SK-N-SH (cell line): ENCODE measurements at regions not wholly inside any gene's neighbourhood (a gene's known extent, or its start where the extent isn't known, plus 50 kb on each side); places are given as distances from the start of the nearest gene placed in this dataset.
A peak's percentile ranks its signal among the peaks of the same experiment; 100 is the strongest.

Experiments
- CTCF ChIA-PET: fragments of 300-600, 350-600 bp; formaldehyde crosslinking; extraction: SDS; loops from one replicate; lab custom pipeline; 2021; lab: Yijun Ruan, JAX
- POLR2A ChIA-PET: fragments of 350-600 bp; sonication (Branson Sonifier 250); formaldehyde crosslinking; extraction: SDS; loops from one replicate; lab custom pipeline; 2020; ENCODE audit warnings: antibody characterized with exemption, inconsistent platforms; lab: Yijun Ruan, JAX
- DNase-seq: peaks from one replicate; pipeline ENCODE4 v3.0.0; 2012
- H2AFZ ChIP-seq: fragments of 200-600 bp; sonication (generic); 2 replicates; pipeline ENCODE4 v1.8.1; 2016; ENCODE audit warnings: antibody characterized with exemption, mild to moderate bottlenecking, low read depth
- H3F3A ChIP-seq: fragments of 200-600 bp; sonication (generic); replicated peaks from 2 replicates; pipeline ENCODE3; 2016; ENCODE audit warnings: antibody characterized with exemption, mild to moderate bottlenecking; ENCODE audit not compliant: insufficient read depth
- H3K27ac ChIP-seq, 2 experiments: fragments of 200-500 bp in 1 of 2; fragments of 200-600 bp in 1 of 2; sonication (Bioruptor generic) in 1 of 2; sonication (generic), shearing (Covaris generic) in 1 of 2; 2 replicates each; pipeline versions ENCODE4 v1.5.1 to v1.6.1; 2014 to 2016; ENCODE audit warnings: low read depth in 2 of 2, inconsistent platforms in 1 of 2, low read length in 1 of 2, mild to moderate bottlenecking in 1 of 2, mixed read lengths in 1 of 2
- H3K27me3 ChIP-seq: fragments of 200-600 bp; sonication (generic), shearing (Covaris generic); 2 replicates; pipeline ENCODE4 v1.6.1; 2016; ENCODE audit warnings: mixed run types; ENCODE audit not compliant: insufficient read depth
- H3K36me3 ChIP-seq, 2 experiments: fragments of 200-500 bp in 1 of 2; fragments of 200-600 bp in 1 of 2; sonication (Bioruptor generic) in 1 of 2; sonication (generic) in 1 of 2; replicated peaks in 1 of 2; 2 replicates each; pipeline versions ENCODE3 to v1.5.1; 2014 to 2016; ENCODE audit warnings: low read length in 1 of 2, mild to moderate bottlenecking in 1 of 2; ENCODE audit not compliant: insufficient read depth in 2 of 2, control insufficient read depth in 1 of 2
- H3K4me1 ChIP-seq, 2 experiments: fragments of 200-500 bp in 1 of 2; fragments of 200-600 bp in 1 of 2; sonication (Bioruptor generic) in 1 of 2; sonication (generic), shearing (Covaris generic) in 1 of 2; 2 replicates each; pipeline versions ENCODE4 v1.5.1 to v1.6.1; 2014 to 2016; ENCODE audit warnings: low read depth in 1 of 2, low read length in 1 of 2, mixed run types in 1 of 2; ENCODE audit not compliant: insufficient read depth in 2 of 2, control insufficient read depth in 1 of 2
- H3K4me2 ChIP-seq: fragments of 200-600 bp; sonication (generic), shearing (Covaris generic); 2 replicates; pipeline ENCODE4 v1.6.1; 2017; ENCODE audit warnings: mixed run types
- H3K4me3 ChIP-seq, 2 experiments: fragments of 200-500 bp in 1 of 2; fragments of 200-600 bp in 1 of 2; sonication (Bioruptor generic) in 1 of 2; sonication (generic), shearing (Covaris generic) in 1 of 2; 2 replicates each; pipeline versions ENCODE4 v1.5.1 to v1.8.1; 2014 to 2016; ENCODE audit warnings: low read depth in 2 of 2, inconsistent platforms in 1 of 2, low read length in 1 of 2, mild to moderate bottlenecking in 1 of 2, mixed read lengths in 1 of 2, moderate library complexity in 1 of 2
- H3K79me2 ChIP-seq: fragments of 200-600 bp; sonication (generic); 2 replicates; pipeline ENCODE4 v1.8.1; 2017; ENCODE audit warnings: mild to moderate bottlenecking; ENCODE audit not compliant: insufficient read depth
- H3K9ac ChIP-seq: fragments of 200-600 bp; sonication (generic); 2 replicates; pipeline ENCODE4 v1.6.1; 2017; ENCODE audit warnings: mixed run types
- H3K9me2 ChIP-seq: fragments of 200-600 bp; sonication (generic); 2 replicates; pipeline ENCODE4 v1.6.1; 2017; ENCODE audit warnings: mixed run types
- H3K9me3 ChIP-seq: fragments of 200-600 bp; sonication (generic); 2 replicates; pipeline ENCODE4 v1.6.1; 2017; ENCODE audit warnings: mixed run types, mild to moderate bottlenecking, moderate library complexity
- H4K20me1 ChIP-seq: fragments of 200-600 bp; sonication (generic); 2 replicates; pipeline ENCODE4 v1.6.1; 2017; ENCODE audit warnings: mild to moderate bottlenecking, mixed run types; ENCODE audit not compliant: insufficient read depth
- EP300 ChIP-seq, 2 experiments: IDR thresholded peaks; 2 replicates each; pipeline versions ENCODE4 v1.4.0 to v1.6.1; 2012; ENCODE audit warnings: borderline replicate concordance in 1 of 2, low read depth in 1 of 2, low read length in 1 of 2
- FOSL2 ChIP-seq: IDR thresholded peaks from 2 replicates; pipeline ENCODE4 v1.4.0; 2012; ENCODE audit warnings: low read depth, mild to moderate bottlenecking, moderate library complexity, borderline replicate concordance
- FOXJ3 ChIP-seq: sonication (generic); formaldehyde crosslinking; IDR thresholded peaks from 2 replicates; pipeline ENCODE4 v1.5.1; 2020; ENCODE audit warnings: mild to moderate bottlenecking, missing genetic modification reagents
- FOXM1 ChIP-seq: IDR thresholded peaks from 2 replicates; pipeline ENCODE4 v1.4.0; 2012; ENCODE audit warnings: low read depth, mild to moderate bottlenecking
- GATA2 ChIP-seq: sonication (generic); formaldehyde crosslinking; IDR thresholded peaks from 2 replicates; pipeline ENCODE4 v1.5.0; 2020; ENCODE audit warnings: mild to moderate bottlenecking, missing genetic modification reagents
- MAX ChIP-seq: IDR thresholded peaks from 2 replicates; pipeline ENCODE4 v1.4.0; 2012; ENCODE audit warnings: low read depth
- NRF1 ChIP-seq: IDR thresholded peaks from 2 replicates; pipeline ENCODE4 v1.6.1; 2012; ENCODE audit warnings: low read depth, mild to moderate bottlenecking, low read length
- RCOR1 ChIP-seq: fragments of 150-350 bp; IDR thresholded peaks from 2 replicates; pipeline ENCODE4 v1.6.1; 2017; ENCODE audit warnings: antibody characterized with exemption, low read length
- USF1 ChIP-seq: IDR thresholded peaks from 2 replicates; pipeline ENCODE4 v1.4.0; 2012; ENCODE audit warnings: low read depth, borderline replicate concordance
- WGBS: methylation state at CpG from one replicate; pipeline ENCODE4 v1.1.6; 2017; ENCODE audit warnings: low lambda C conversion rate; 5-methylcytosine and 5-hydroxymethylcytosine counted together
- TF ChIP-seq, protein P1 (sequence below): IDR thresholded peaks from 2 replicates; pipeline ENCODE4 v1.4.0; 2012; ENCODE audit warnings: low read depth, borderline replicate concordance
- TF ChIP-seq, protein P2 (sequence below): fragments of 200-600 bp; sonication (generic); IDR thresholded peaks from 2 replicates; pipeline ENCODE4 v1.6.1; 2017; ENCODE audit warnings: antibody characterized with exemption, mild to moderate bottlenecking, moderate library complexity
- TF ChIP-seq, protein P3 (sequence below): fragments of 150-350 bp; IDR thresholded peaks from 2 replicates; pipeline ENCODE4 v1.6.1; 2017; ENCODE audit warnings: antibody characterized with exemption, low read length, low read depth, borderline replicate concordance

GRCh38 chr17:22695228-22695619 lies 1002.9 kb downstream of the KCNJ18 start:
- ChIA-PET CTCF (interaction anchor here (1.0 to 3.1 kb wide), 11 partner anchors 8 to 36 kb away, joined by 3 to 36 read pairs (median 4); no protein-coding TSS in a partner anchor), POLR2A (no interaction called here)

DNA sequence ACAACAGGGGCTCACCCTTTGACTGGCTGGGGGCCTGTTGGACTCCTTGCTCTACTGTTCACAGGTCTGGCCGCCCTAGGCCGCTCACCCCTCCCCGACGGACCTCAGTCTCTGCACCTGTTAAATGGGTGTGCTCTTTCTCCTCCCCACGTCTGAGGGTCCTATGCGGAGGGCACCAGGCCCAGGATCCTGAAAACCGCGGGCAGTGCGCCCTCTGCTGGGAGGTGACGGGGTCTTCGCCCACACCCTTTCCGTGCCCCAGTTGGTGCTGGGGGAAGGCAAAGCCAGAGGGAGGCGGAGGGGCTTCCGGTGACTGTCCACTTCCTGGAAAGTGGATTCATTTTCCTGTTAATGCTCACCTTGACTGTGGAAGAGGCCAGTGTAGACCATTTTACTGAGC lies 1010.9 kb downstream of the KCNJ18 start:
- Histone ChIP-seq H3K9ac (no peak overlapping the region), H3K36me3 (no peaks in the 10 kb centered on the region), H3K9me2 (no peaks in the 10 kb centered on the region), H3F3A (no peaks in the 10 kb centered on the region), H3K4me3 (no peak overlapping the region), H4K20me1 (no peaks in the 10 kb centered on the region), H3K27ac (no peak overlapping the region), H3K4me2 (no peak overlapping the region; the same call in 1 of the 2 replicates), H3K27me3 (peaks cover 5% of the 10 kb centered on the region; the same call in 1 of the 2 replicates), H3K4me1 (no peaks in the 10 kb centered on the region; a peak in 1 of 4 replicates), H3K79me2 (no peaks in the 10 kb centered on the region), H2AFZ (no peak overlapping the region), H3K9me3 (no peaks in the 10 kb centered on the region)
- 24% methylated on average over 8 of the region's 14 CpGs for WGBS
- DNase-seq = peak; percentile 58
- POLR2A ChIA-PET = no interaction called here
- CTCF ChIA-PET = interaction anchor here (1.1 to 1.8 kb wide), 2 partner anchors 23 kb away, joined by 4 to 8 read pairs; no protein-coding TSS in a partner anchor
- TF ChIP-seq FOXJ3 (no peak), FOXM1 (no peak), USF1 (no peak), RCOR1 (no peak), EP300 (IDR thresholded peaks at IDR 0.05; ENCODE audit: borderline replicate concordance in 1 of 2, low read depth in 1 of 2, low read length in 1 of 2) (no peak)
- TF ChIP-seq, protein P1, sequence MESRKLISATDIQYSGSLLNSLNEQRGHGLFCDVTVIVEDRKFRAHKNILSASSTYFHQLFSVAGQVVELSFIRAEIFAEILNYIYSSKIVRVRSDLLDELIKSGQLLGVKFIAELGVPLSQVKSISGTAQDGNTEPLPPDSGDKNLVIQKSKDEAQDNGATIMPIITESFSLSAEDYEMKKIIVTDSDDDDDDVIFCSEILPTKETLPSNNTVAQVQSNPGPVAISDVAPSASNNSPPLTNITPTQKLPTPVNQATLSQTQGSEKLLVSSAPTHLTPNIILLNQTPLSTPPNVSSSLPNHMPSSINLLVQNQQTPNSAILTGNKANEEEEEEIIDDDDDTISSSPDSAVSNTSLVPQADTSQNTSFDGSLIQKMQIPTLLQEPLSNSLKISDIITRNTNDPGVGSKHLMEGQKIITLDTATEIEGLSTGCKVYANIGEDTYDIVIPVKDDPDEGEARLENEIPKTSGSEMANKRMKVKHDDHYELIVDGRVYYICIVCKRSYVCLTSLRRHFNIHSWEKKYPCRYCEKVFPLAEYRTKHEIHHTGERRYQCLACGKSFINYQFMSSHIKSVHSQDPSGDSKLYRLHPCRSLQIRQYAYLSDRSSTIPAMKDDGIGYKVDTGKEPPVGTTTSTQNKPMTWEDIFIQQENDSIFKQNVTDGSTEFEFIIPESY = no peak
- TF ChIP-seq, protein P2, sequence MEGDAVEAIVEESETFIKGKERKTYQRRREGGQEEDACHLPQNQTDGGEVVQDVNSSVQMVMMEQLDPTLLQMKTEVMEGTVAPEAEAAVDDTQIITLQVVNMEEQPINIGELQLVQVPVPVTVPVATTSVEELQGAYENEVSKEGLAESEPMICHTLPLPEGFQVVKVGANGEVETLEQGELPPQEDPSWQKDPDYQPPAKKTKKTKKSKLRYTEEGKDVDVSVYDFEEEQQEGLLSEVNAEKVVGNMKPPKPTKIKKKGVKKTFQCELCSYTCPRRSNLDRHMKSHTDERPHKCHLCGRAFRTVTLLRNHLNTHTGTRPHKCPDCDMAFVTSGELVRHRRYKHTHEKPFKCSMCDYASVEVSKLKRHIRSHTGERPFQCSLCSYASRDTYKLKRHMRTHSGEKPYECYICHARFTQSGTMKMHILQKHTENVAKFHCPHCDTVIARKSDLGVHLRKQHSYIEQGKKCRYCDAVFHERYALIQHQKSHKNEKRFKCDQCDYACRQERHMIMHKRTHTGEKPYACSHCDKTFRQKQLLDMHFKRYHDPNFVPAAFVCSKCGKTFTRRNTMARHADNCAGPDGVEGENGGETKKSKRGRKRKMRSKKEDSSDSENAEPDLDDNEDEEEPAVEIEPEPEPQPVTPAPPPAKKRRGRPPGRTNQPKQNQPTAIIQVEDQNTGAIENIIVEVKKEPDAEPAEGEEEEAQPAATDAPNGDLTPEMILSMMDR = peak; percentile 11; the same call in 1 of the 2 replicates

More at GRCh38 chr17:22695228-22695619, 1002.9 kb downstream of the KCNJ18 start:
- TF ChIP-seq MAX (no peak), FOSL2 (no peak), EP300 (IDR thresholded peaks at IDR 0.05; ENCODE audit: borderline replicate concordance in 1 of 2, low read depth in 1 of 2, low read length in 1 of 2) (no peak), RCOR1 (no peak), GATA2 (CRISPR knock-in tag) (no peak), NRF1 (no peak), FOXJ3 (no peak)
- TF ChIP-seq, protein P3, sequence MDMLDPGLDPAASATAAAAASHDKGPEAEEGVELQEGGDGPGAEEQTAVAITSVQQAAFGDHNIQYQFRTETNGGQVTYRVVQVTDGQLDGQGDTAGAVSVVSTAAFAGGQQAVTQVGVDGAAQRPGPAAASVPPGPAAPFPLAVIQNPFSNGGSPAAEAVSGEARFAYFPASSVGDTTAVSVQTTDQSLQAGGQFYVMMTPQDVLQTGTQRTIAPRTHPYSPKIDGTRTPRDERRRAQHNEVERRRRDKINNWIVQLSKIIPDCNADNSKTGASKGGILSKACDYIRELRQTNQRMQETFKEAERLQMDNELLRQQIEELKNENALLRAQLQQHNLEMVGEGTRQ = no peak
- TF ChIP-seq, protein P2 = peak; percentile 18; the same call in 1 of the 2 replicates
- Histone ChIP-seq H3K9ac (no peak overlapping the region), H3K4me2 (0 out of 2 replicates have a peak overlapping the region, but pooled peaks have one; percentile 13), H3K27me3 (no peaks in the 10 kb centered on the region), H3K36me3 (no peaks in the 10 kb centered on the region), H3F3A (no peaks in the 10 kb centered on the region), H2AFZ (no peak overlapping the region), H3K4me3 (peak overlapping the region in 1 of 2 experiments; percentile 21; a peak in 1 of 4 replicates), H3K9me3 (no peaks in the 10 kb centered on the region), H3K79me2 (no peaks in the 10 kb centered on the region), H3K27ac (no peak overlapping the region), H3K9me2 (no peaks in the 10 kb centered on the region), H4K20me1 (no peaks in the 10 kb centered on the region), H3K4me1 (peaks cover 0 to 3% of the 10 kb centered on the region in 2 experiments; a peak in 1 of 4 replicates)
- DNase-seq = peak; percentile 26
- 35% methylated on average over 12 of the region's 13 CpGs for WGBS
